ENCODE measurements at regions not wholly inside any gene's neighbourhood (a gene's known extent, or its start where the extent isn't known, plus 50 kb on each side); places are given as distances from the start of the nearest gene placed in this dataset.
"Not testable (repeated sequence)": the region's sequence is repeated elsewhere in the genome, so short reads cannot be mapped to it uniquely, and the experiment has no call there.

DNA sequence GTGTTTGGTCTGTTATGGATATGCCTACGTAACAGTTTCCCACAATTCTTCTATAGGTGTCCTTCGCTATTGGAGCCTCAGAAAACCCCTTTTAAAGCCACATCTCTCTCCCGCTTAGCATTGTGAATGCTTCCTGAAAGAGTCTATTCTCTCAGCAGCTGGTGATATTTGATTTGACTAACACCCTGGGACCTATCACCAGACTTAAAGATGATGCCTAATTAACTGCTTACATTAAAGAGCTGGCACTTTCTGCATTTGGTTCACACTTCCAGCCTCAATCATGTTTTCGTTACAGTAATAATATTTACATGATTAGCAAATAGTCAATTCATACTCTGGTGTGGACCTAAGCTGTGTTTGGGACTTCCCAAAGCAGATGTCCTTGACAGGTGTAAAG is 90.1 kb upstream of the VLDLR start:
- no peaks in the 10 kb centered on the region for H3K27me3 ChIP-seq
- DNase-seq: no peak
- H3K4me3 ChIP-seq: no peak overlapping the region
- no peaks in the 10 kb centered on the region for H3K9me3 ChIP-seq
- TF ChIP-seq, protein P1, sequence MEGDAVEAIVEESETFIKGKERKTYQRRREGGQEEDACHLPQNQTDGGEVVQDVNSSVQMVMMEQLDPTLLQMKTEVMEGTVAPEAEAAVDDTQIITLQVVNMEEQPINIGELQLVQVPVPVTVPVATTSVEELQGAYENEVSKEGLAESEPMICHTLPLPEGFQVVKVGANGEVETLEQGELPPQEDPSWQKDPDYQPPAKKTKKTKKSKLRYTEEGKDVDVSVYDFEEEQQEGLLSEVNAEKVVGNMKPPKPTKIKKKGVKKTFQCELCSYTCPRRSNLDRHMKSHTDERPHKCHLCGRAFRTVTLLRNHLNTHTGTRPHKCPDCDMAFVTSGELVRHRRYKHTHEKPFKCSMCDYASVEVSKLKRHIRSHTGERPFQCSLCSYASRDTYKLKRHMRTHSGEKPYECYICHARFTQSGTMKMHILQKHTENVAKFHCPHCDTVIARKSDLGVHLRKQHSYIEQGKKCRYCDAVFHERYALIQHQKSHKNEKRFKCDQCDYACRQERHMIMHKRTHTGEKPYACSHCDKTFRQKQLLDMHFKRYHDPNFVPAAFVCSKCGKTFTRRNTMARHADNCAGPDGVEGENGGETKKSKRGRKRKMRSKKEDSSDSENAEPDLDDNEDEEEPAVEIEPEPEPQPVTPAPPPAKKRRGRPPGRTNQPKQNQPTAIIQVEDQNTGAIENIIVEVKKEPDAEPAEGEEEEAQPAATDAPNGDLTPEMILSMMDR (IDR thresholded peaks at IDR 0.05): no peak
- TF ChIP-seq POLR2A (IDR thresholded peaks at IDR 0.05): no peak
- H3K4me1 ChIP-seq: no peaks in the 10 kb centered on the region
- intact Hi-C loops (cut with DNase I; ENCODE audit: low total_unique reads): no loop called here
- H3K36me3 ChIP-seq: no peaks in the 10 kb centered on the region
- no peak overlapping the region for H3K27ac ChIP-seq

DNA sequence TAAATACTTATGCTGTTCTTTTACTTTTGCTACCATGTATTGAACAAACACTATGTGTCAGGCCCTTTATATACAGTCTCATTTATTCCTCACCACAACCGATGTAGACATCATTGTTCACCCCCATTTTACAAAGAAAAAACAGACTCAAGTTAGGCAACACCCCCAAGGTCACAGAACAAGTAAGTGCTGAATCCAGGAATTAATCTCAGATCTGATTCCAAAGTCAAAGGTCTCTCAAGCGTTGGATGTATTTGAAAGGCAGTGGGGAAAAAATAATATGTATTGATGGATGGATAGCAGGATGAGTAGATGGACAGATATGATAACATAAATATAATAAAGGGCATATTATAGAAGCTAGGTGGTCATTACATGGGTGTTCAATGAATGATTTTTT is 85.1 kb upstream of the VLDLR start:
- H3K9me3 ChIP-seq: no peaks in the 10 kb centered on the region
- no peak for DNase-seq
- H3K27ac ChIP-seq: no peak overlapping the region
- no peaks in the 10 kb centered on the region for H3K4me1 ChIP-seq
- intact Hi-C loops (cut with DNase I; ENCODE audit: low total_unique reads): no loop called here
- TF ChIP-seq, protein P1 (IDR thresholded peaks at IDR 0.05): no peak
- TF ChIP-seq POLR2A (IDR thresholded peaks at IDR 0.05): no peak
- H3K27me3 ChIP-seq: no peaks in the 10 kb centered on the region
- H3K36me3 ChIP-seq: no peaks in the 10 kb centered on the region
- H3K4me3 ChIP-seq: no peak overlapping the region

DNA sequence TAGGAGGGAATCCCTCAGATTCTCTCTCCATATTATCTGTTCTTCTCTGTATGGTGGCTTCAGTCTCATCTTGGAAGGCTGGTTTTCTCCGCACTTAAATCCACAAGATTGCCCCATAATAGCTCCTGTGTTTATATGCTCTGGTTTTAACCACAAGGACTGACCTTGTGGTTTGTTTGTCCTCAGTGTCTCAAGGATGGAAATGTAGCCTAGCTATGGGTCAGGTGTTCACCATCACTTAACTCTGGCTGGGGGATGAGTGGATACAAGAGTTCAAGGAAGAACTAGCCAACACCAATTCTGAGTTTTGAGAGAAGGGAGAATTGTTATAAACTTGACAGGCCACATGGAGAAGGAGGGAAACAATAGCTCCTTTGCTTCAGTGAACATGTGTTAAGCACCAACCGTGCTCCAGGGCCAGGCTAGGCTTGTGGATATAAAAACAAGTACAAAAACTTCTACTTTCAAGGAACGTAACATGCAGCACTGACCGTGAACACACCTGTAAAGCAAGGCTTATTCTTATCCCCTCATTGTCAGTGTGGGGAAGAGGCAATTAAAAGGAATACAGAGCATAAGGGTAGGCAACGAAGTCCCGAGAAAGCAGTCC is 75.6 kb upstream of the VLDLR start:
- intact Hi-C loops (cut with DNase I; ENCODE audit: low total_unique reads): no loop called here

DNA sequence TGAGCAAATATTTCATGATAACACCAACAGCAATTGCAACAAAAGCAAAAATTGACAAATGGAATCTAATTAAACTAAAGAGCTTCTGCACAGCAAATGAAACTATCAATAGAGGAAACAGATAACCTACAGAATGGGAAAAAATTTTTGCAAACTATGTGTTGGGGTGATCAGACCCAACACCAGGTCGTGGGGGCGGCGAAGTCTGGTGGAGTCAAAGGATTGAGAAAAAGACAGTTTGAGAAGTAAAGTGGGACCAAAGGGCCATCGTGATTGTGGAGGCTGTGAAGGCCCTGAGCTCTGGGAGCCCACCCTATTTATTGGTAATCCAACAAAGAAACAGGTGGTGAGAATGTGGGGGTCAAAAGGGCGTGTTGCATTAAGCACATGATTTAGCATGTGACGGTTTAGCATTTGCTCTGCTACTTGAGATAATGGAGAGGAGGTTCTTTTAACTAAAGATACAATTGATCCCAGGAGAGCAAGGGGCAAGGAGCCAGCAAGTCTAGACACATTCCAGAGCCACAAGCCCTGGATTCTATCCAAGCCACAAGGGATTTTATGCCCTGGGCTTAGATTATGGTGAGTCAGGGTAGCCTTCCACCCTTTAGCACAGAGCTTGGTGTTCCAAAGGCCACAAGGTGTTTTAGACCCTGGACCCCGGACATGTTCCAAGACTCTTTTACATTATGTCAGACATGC is 65.5 kb upstream of the VLDLR start:
- H3K4me3 ChIP-seq; H3K4me1 ChIP-seq; intact Hi-C loops (cut with DNase I; ENCODE audit: low total_unique reads); H3K27me3 ChIP-seq; H3K9me3 ChIP-seq; H3K36me3 ChIP-seq; DNase-seq; H3K27ac ChIP-seq: not testable (repeated sequence)

More for the DNA sequence above, 75.6 kb upstream of the VLDLR start:
- no peaks in the 10 kb centered on the region for H3K27me3 ChIP-seq
- H3K9me3 ChIP-seq: no peaks in the 10 kb centered on the region
- H3K27ac ChIP-seq: no peak overlapping the region
- H3K4me1 ChIP-seq: no peaks in the 10 kb centered on the region
- no peak for TF ChIP-seq POLR2A (IDR thresholded peaks at IDR 0.05)
- TF ChIP-seq, protein P1 (IDR thresholded peaks at IDR 0.05): no peak
- H3K36me3 ChIP-seq: no peaks in the 10 kb centered on the region
- no peak for DNase-seq
- H3K4me3 ChIP-seq: no peak overlapping the region

DNA sequence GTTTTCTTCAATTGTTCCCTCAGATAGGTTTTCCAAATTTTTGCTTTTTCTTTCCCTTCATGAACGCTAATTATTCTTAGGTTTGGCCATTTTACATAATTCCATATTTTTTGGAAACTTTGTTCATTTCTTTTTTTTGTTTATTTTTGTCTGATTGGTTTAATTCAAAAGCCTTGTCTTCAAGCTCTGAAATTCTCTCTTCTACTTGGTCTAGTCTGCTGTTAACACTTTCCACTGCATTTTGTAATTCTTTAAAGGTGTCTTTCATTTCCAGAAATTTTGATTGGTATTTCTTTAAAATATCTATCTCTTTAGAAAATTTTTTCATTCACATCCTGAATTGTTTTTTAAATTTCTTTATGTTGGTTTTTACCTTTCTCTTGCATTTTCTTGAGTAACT is 63.9 kb upstream of the VLDLR start:
- no peak for DNase-seq
- Histone ChIP-seq H3K4me1 (no peaks in the 10 kb centered on the region), H3K36me3 (no peaks in the 10 kb centered on the region), H3K27ac (no peak overlapping the region), H3K27me3 (no peaks in the 10 kb centered on the region), H3K9me3 (no peaks in the 10 kb centered on the region), H3K4me3 (no peak overlapping the region)
- intact Hi-C loops (cut with DNase I; ENCODE audit: low total_unique reads): no loop called here
- TF ChIP-seq POLR2A (IDR thresholded peaks at IDR 0.05): no peak
- TF ChIP-seq, protein P1 (IDR thresholded peaks at IDR 0.05): no peak
